ENCODE measurements at regions not wholly inside any gene's neighbourhood (a gene's known extent, or its start where the extent isn't known, plus 50 kb on each side); places are given as distances from the start of the nearest gene placed in this dataset.
"Not testable (repeated sequence)": the region's sequence is repeated elsewhere in the genome, so short reads cannot be mapped to it uniquely, and the experiment has no call there.

DNA sequence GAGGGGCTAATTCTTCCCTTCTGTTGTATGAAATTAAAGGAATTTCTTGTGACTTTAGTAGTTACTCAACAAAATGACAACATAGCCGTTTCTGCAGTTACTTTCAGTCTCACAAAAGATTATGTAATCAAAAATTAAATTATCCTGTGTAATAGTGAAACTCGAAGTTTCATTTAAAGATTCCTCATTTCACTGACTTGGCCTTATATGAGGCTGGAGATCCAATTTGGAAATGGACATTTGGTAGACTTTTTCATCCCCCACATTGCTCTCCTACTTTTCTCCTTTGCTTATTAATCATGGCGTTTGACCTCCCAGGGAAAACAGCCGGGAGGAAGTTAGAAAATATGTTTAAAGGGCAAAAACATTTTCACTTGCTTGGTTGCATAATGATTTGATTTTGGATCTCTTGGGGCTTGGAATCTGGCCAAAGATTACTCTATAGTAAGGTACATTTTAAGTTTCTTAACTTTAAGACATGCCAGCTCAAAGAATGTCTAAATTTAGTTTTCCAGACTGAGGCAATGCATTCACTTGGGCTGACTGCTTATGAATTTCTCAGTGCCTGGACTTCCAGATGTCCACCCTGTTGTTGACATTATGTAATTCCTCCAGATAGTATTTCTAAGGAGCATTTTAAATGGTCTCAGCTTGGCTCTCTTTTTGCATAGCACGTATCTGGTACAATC lies 1364.9 kb upstream of the MIR17HG start:
- in situ Hi-C loops (cut with HindIII; ENCODE audit: low sequenced_read_pairs): no loop called here

DNA sequence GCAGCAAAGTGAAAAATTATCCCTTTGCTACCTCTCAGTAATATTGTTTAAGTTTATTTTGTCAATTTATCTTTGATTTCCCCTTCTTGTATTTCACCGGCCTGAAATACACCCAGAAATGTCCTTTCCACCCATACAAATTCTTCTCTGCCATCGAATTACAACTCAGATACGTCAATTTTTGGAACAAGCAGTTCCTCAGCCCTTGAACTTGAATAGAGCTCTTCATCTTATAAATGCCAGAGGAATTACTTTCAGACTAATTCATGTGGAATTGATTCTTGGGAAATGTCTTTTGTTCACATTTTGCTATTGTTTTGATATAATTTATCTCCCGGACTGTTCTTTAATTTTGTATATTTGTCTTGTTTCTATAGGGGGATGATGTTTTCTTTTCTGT lies 1359.3 kb upstream of the MIR17HG start:
- in situ Hi-C loops (cut with HindIII; ENCODE audit: low sequenced_read_pairs): no loop called here

DNA sequence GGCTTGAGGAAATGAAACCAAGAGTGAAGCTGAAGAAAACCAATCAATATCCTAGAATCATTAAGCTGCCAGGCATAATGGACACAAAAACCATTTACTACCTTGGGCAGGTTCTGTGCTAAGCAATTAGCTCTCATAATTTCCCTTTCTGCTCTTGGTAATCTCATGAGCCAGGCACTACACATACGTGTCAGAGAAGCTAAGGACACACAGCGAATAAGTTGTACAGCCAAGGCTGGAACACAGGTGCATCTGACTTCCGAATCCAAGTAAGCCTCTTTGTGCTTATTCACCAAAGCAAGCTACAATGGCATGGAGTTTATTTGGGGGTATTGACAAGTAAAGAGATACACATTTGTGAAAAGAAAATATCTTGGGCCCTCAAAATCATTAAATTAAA lies 1343.9 kb upstream of the MIR17HG start:
- in situ Hi-C loops (cut with HindIII; ENCODE audit: low sequenced_read_pairs): no loop called here

DNA sequence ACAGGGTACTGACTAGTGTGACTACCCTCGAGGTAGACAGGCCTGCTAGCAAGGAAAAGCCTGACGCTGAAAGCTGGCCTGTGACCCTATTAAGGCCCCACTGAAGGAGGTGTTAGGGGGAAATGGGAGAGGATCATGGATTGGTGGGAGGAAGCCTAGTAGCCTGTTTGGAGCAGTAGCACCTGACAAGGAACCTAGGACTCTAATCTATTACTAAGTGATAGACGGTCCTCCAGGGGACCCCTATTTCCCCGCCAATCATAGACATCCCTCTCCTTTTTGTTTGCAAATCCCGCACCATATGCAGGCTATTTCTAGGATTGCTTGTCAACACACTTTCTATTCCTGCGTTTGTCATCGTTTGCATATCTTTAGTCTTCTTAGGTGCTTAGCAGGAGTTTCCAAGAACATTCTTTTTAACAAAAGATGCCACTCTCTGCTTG lies 1338.8 kb upstream of the MIR17HG start:
- in situ Hi-C loops (cut with HindIII; ENCODE audit: low sequenced_read_pairs): no loop called here

DNA sequence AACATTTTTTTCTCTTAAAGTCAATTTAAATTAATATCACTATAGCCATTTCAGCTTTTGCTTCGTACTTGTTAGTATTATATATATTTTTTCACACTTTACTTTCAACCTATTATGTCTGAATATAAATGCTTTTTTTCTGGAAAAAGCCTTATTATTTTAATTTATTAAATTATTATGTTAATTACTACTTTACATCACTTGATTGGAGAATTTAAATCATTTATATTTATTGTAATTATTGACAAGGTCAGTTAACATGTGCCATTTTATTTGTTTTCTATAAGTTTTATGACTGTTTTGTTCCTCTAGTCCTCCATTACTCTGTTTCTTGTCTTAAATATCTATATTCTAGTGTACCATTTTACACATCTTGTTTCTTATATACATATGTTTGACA lies 1333.4 kb upstream of the MIR17HG start:
- in situ Hi-C loops (cut with HindIII; ENCODE audit: low sequenced_read_pairs): no loop called here

DNA sequence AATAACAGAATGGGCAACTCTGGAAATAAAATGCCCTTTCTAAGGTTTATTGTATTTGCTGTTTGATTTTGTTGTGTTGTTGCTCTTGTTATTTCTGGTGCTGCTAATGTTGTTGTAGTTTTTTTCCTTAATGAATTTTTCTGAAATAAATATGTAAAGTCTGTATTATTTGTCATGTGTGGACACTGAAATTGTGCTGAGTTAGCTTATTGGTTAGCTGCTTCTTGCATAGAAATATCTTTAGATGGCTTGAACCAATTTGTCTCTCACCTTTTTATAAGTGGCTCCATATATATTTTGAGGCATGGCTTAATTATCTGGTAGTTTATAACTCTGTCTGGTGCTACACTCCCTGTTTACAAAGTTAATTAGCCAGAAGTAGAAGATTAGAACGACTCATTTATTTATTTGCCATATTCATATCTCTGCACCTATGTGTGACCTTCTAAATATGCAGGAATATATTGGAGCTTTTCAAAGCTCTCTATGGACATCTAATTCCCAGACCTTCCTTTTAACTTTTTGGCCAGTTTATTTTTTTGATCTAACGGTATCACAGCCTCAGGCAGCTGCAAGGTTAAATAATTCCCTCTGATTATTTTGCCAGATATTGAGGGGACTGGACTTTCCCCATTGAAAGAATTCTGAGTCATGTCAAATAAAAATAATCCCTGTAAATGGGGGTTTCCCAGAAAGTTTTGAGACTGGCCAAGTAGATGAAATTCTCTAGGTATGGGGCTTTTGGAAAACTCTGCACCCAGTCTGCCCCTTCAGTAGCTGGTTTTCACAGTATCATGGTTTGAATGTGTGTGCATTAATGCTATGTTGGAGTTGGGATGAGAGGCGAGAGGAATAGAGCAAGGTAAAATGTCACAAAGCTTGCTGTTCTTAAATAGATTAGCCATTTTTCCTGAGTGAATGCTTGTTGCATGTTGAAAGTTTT lies 1331.7 kb upstream of the MIR17HG start:
- in situ Hi-C loops (cut with HindIII; ENCODE audit: low sequenced_read_pairs): no loop called here

DNA sequence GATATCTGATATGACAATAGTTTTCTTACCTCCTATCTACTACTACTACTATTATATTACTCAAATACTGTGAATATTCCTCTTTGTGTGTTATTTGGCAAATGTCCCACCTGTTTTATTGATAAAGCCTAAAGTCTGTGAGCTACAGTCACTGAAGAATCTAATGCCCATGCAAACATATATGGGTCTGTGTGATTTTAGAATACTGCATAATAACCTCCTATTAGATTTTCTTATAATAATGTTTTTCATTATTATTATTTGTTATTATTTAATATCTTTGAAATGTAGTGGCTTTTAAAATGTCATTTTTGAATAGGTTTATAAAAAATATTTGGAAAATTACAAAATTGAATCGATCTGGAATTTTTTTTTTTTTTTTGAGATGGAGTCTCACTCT lies 1330.8 kb upstream of the MIR17HG start:
- in situ Hi-C loops (cut with HindIII; ENCODE audit: low sequenced_read_pairs): no loop called here

DNA sequence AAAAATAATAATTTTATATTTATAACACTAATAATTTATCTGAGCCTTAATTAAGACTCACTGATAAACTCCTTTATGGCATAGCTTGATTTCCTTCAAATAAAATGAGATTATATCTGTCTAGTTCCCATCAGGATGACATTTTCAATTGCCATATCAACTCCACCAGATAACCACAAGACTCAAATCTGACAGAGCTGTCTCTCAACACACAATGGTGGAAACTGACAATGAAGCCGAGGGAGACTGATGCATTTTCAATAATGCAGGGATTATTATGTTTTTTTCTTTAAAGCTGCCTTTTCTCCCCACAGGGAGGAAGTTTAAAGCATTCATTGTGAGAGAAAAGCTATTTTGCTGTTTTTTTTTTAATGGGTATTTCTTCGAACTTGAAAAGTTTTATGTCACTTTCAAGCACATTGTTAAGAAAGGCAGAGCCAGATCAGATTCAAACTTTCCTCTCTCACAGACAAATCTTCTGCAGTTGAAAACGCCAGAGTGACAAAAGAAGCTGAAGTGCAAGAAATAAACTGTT lies 1326.9 kb upstream of the MIR17HG start:
- in situ Hi-C loops (cut with HindIII; ENCODE audit: low sequenced_read_pairs): no loop called here

DNA sequence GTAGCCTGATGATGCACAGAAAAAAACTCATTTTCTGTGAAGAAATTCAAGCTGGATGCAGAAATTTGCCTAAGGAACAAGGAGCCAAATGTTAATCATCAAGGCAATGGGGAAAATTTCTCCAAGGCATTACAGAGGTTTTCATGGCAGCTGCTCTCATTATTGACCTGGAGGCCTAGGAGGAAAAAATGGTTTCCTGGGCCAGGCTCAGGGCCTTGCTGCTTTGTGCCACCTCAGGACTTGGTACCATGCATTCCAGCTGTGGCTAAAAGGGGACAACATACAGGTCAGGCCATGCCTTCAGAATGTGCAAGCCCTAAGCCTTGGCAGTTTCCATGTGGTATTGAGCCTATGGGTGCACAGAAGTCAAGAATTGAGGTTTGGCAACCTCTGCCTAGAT lies 1320.1 kb upstream of the MIR17HG start:
- in situ Hi-C loops (cut with HindIII; ENCODE audit: low sequenced_read_pairs): no loop called here

DNA sequence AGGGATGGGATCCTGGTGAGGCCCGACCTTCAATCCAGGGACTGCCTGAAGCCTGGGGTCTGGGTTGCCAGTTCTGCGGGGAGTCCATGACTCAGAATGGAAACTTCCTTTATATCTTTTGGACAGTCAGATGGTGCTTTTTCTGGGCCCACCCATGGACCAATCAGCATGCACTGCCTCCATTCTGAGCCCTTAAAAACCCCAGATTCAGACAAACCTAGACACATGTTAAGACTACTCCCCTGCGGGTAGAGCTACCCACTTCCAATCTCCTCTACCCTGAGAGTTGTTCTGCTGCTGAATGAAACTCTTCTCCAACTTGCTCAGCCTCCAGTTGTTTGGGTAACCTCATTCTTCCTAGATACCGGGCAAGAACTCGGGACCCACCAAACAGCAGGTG lies 1315.2 kb upstream of the MIR17HG start:
- in situ Hi-C loops (cut with HindIII; ENCODE audit: low sequenced_read_pairs): no loop called here

DNA sequence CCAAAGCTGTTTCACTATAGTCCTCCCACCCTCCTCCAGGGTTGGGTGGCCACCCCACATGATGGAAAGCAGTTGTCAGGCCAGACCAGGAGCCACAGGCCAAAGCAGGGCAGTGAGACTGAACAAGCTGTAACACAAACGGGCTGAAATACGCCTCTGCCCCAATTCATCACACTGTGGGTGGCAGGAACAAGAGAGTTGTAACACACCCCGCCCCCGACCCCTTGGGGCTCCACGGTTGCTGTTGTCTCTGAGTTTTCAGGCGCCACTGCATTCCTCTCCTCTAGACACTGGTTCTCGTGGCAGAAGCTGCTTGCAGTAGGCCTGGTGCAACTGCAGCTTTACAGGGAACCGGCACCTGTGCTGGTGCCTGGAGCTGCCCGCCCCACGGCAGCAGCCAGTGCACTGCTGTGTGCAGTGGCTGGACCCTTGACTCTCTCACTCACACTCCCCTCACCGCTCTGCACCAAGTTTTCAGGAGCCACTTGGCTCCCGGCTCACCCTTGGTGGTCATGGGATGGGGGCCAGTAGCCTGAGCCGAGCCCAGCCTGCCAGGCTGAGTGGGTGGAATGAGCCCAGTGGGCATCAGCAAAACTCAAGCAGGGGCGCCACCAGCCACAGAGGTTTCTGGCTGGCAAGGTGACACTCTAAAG lies 1314.5 kb upstream of the MIR17HG start:
- in situ Hi-C loops (cut with HindIII; ENCODE audit: low sequenced_read_pairs): no loop called here

DNA sequence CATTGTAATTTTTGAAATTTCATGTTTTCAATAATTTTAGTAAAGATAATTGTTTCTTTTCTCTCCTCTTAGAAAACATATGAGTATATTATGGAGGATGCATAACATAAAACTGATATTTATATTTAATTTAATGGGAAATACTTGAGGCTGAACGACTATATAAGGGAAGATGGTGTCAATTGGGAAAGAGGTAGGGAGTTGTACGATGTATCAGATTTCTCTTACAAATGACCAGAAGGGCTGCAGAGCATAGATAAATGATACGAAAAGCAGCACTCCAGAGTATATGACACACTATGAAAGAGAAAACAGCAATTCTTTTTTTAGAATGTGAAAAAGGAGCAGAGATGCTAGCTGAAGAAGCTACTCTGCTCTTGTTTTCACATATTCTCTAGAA lies 1308.0 kb upstream of the MIR17HG start:
- in situ Hi-C loops (cut with HindIII; ENCODE audit: low sequenced_read_pairs): no loop called here

DNA sequence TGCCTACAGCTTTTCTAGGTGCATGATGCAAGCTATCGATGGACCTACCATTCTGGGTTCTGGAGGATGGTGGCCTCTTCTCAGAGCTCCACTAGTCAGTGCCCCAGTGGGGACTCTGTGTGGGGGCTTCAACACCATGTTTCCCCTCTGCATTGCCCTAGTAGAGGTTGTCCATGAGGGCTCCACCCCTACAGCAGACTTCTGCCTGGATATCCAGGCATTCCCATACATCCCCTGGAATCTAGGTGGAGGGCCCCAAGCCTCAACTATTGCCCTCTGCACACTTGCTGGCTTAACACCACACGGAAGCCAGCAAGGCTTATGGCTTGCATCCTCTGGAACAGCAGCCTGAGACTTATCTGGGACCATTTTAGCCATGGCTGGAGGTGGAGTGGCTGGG lies 1299.9 kb upstream of the MIR17HG start:
- in situ Hi-C loops (cut with HindIII; ENCODE audit: low sequenced_read_pairs): no loop called here

DNA sequence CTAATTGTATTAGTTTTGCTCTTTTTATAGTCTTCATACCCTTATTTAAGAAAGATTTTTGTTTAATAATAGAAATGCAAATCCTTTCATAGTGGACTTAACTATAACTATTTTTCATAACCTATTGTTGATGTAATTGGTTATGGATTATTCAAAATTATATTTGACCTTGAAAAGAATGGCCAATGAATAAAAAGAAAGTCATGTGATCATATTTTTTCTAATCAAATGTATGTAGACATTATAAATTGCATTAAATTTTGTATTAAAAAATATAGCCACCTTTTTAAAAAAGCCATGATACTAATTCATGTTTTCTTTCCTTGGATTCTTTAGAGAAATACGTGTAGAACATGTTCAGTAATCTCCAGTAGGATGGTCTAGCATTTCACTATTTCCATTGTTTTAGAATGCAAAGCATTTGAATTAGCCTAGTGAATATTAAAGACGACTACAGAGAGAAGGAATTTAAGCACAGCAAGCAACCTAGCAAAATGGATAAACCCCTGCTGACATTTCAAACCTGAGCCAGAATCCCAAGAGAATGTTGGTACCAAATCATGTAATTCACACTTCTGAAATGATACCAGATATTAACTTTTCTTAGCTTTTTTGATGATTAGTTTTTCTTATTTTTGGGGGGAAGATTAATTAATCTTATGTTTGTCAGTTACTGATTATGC lies 1297.4 kb upstream of the MIR17HG start:
- in situ Hi-C loops (cut with HindIII; ENCODE audit: low sequenced_read_pairs): no loop called here

DNA sequence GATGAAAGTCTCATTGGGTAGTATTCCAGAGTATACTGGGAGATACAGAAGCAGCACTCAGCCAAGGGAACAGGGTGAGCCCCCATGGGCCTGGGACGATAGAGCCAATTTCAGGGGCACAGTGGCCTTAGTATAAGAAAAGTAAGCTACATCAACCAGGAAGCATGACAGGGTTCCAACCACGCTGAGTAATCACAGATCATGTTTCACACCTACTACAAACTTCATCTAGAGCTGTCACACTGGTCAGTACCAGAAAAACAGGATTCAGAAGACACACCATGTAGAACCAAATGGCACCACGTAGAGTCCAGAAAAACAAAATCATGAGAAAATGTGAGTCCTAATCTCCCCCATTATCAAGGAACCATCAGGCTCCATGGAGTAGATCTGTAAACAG lies 1292.4 kb upstream of the MIR17HG start:
- in situ Hi-C loops (cut with HindIII; ENCODE audit: low sequenced_read_pairs): no loop called here

DNA sequence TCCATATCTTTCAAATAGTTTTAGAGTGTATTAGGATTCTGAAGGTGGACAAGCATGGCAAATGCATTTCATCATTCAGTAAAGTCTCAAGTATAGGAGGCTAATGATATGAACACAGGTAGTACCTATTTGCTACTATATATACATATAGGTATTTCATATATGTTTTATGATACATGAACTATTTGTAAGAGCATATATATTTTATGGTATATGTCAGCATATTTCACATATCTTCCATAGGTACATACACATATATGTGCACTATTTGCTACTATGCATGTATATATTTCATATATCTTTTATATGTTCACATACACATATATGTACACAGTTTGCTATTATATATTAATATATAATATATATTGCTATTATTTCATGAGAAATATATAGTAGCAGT lies 1291.7 kb upstream of the MIR17HG start:
- in situ Hi-C loops (cut with HindIII; ENCODE audit: low sequenced_read_pairs): no loop called here

DNA sequence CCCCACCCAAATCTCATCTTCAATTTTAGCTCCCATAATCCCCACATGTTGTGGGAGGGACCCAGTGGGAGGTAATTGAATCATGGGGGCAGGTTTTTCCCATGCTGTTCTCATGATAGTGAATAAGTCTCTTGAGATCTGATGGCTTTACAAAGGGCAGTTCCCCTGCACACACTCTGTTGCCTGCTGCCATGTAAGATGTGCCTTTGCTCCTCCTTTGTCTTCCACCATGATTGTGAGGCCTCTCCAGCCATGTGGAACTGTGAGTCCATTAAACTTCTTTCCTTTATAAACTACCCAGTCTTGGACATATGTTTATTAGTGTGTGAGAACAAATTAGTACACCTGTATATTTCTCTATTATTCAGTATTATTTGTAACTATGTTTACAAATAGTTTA lies 1283.3 kb upstream of the MIR17HG start:
- in situ Hi-C loops (cut with HindIII; ENCODE audit: low sequenced_read_pairs): not testable (repeated sequence)

DNA sequence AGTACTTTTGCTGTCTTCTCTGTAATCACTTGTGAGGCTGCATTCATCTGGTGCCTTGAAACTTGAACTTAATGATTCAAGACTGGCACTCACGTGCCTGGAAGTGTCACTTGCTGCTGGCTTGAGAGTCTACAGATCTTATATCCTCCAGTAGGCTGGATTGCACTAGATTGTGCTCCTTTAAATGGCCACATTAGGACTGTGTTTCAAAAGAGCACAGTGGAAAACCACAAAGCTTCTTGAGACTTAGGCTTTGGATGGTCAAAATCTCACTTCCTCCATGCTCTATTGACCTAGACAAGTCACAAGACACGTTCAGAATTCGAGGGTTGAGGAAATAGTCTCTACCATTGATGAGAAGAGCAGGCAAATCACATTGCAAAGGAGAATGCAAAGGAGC lies 1278.8 kb upstream of the MIR17HG start:
- in situ Hi-C loops (cut with HindIII; ENCODE audit: low sequenced_read_pairs): no loop called here

DNA sequence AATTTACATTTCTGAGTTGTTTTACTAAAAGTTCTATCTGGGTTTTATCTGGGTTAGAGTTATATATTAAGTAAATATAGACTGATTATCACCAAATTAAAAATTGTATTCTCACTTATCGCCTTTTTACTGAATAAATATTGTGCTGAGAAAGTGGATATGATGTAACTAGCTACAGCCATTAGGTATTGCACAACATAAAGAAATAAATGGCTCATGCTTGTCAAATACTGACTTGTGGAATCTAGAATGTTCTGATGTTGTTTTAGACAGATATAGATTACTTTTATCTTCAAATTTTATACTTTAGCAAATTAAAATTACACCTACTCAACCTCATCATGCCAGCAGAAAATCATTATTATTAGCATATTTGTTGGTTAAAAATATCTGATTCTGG lies 1277.1 kb upstream of the MIR17HG start:
- in situ Hi-C loops (cut with HindIII; ENCODE audit: low sequenced_read_pairs): no loop called here

DNA sequence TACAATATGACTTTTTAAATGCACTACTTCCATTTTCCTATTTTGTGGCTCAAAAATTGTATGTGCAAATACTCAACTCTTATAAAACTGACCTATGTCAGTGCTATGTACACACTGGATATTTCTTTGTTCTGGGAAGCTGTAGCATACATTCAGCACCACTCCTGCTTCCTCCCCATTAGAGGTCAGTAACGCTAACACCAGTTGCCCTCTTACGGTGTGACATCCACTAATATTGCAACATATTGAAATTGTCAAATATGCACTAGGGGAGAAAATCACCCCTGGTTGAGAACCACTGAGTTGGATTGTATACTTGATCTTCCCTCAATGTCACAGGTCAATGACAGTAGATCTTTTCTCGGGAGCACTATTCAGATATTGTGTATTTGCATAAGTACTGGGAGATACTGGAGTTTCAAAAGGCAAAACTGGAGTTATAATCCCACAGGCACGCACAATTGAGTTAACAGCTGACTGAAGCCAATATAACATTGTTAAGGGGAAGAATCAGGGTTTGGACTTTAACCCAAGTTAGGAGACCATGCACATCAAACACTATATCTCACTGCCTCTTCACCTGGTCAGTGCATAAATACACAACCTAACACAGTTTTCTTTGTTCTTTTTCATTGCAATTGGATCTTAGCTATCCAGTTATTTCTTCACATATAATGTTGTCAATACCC lies 1276.5 kb upstream of the MIR17HG start:
- in situ Hi-C loops (cut with HindIII; ENCODE audit: low sequenced_read_pairs): no loop called here
